Epithelial cell of esophagus (primary cell): ENCODE measurements at regions not wholly inside any gene's neighbourhood (a gene's known extent, or its start where the extent isn't known, plus 50 kb on each side); places are given as distances from the start of the nearest gene placed in this dataset.
"Not testable (repeated sequence)": the region's sequence is repeated elsewhere in the genome, so short reads cannot be mapped to it uniquely, and the experiment has no call there.

Experiments used
- DNase-seq: peaks from one replicate; pipeline ENCODE4 v3.0.0; 2010; ENCODE audit warnings: low read depth
- H3K4me3 ChIP-seq: 2 replicates; pipeline ENCODE4 v1.5.1; 2011; ENCODE audit warnings: mild to moderate bottlenecking, low read length, control low read depth
- TF ChIP-seq, protein P1 (sequence below): IDR thresholded peaks from 2 replicates; pipeline ENCODE4 v1.5.1; 2011; ENCODE audit warnings: low read depth, mild to moderate bottlenecking, low read length, control low read depth, inconsistent platforms; ENCODE audit not compliant: insufficient read depth; ENCODE audit errors: missing control alignments

DNA sequence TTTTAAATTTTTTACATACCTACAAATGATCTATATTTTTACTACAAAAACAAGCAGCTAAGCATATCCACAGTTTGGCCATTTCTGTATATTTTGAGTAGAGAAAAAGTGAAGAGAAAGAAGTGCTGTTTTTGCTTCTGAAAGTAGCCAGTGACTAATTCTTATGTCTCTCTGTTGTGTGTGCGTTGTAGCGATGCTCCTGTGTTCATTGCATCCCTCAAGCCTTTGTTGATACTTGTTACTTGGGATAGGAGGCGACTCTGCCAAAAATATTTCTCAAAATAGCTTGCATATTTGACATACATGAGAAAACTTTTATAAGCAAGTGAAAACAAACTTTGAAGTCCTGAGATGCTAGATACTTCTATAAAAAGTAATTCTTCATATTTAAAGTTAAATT, 714.1 kb downstream of the FSCB start:
- DNase-seq, result no peak
- no peak overlapping the region for H3K4me3 ChIP-seq
- TF ChIP-seq, protein P1, sequence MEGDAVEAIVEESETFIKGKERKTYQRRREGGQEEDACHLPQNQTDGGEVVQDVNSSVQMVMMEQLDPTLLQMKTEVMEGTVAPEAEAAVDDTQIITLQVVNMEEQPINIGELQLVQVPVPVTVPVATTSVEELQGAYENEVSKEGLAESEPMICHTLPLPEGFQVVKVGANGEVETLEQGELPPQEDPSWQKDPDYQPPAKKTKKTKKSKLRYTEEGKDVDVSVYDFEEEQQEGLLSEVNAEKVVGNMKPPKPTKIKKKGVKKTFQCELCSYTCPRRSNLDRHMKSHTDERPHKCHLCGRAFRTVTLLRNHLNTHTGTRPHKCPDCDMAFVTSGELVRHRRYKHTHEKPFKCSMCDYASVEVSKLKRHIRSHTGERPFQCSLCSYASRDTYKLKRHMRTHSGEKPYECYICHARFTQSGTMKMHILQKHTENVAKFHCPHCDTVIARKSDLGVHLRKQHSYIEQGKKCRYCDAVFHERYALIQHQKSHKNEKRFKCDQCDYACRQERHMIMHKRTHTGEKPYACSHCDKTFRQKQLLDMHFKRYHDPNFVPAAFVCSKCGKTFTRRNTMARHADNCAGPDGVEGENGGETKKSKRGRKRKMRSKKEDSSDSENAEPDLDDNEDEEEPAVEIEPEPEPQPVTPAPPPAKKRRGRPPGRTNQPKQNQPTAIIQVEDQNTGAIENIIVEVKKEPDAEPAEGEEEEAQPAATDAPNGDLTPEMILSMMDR, result no peak

DNA sequence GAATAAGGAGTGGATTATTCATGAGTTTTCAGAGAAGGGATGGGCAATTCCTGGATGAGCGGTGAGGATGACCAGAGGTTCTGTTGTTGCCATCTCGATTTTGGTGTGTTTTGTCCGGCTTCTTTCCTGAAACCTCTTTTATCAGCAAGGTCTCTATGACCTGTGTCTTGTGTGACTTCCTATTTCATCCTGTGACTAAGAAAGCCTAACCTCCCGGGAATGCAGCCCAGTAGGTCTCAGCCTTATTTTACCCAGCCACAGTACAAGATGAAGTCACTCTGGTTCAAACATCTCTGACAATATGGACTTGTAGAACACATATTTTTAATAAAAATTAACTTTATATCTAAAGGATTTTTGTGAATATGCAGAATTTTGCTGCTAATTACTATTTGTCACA, 716.4 kb downstream of the FSCB start:
- no peak overlapping the region for H3K4me3 ChIP-seq
- peak; percentile 5 for DNase-seq
- TF ChIP-seq, protein P1, result no peak

DNA sequence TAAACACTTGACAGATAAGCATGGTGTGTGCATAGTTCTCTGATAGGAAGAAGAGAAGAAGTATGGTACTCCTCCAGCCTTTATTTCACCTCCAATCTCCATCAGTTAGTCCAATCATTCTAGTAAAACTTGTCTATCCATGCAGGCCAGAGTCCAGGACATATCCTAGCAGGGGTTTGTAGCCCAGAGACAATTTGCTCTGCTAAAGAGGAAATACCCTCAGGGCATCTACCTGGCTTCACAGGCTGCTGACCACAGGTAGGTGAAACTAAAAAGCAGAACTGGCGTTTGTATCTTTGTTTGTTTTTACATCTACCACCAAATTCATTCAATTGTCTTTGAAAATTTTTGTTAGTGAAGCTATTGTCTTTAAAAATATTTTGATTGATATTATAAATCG, 717.6 kb downstream of the FSCB start:
- no peak overlapping the region for H3K4me3 ChIP-seq
- TF ChIP-seq, protein P1, result no peak
- no peak for DNase-seq

DNA sequence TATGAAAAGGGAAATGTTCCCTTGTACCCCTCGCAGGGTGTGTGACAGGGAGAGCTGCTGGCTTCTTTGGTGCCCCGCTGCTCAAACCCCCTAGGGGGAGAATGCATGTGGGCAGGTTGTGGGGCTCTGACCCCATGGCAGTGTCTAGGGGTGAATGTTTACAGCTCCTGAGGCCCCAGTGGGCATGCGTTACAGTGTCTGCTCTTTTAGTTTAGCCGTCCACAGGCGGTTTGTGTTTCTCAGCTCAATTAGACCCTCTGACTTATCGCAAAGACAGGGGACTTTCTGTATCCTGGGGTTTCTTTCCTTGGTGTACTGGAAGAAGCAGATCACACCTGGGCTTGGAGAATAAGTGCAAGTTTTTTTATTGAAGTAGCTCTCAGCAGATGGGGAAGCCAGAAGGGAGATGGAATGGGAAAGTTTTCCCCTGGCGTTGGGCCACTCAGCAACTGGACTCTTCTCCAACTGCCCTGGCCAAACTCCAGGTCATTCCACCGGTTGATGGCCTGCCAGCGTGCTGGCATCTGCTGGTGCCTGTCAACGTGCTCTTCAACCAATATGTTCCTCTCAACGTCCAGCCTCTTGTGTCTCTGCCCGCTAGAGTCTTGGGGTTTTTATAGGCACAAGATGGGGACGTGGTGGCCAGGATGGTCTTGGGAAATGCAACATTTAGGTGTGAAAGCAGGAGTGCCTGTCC, 720.9 kb downstream of the FSCB start:
- H3K4me3 ChIP-seq, result no peak overlapping the region
- TF ChIP-seq, protein P1, result no peak
- DNase-seq, result no peak

DNA sequence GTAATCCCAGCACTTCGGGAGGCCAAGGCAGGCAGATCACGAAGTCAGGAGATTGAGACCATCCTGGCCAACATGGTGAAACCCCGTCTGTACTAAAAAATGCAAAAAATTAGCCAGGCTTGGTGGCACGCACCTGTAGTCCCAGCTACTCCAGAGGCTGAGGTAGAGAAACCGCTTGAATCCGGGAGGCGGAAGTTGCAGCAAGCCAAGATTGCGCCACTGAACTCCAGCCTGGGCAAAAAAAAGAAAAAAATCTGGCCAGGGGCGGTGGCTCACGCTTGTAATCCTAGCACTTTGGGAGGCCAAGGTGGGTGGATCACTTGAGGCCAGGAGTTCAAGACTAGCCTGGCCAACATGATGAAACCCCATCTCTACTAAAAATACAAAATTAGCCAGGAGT, 722.7 kb downstream of the FSCB start:
- H3K4me3 ChIP-seq, DNase-seq: not testable (repeated sequence)

DNA sequence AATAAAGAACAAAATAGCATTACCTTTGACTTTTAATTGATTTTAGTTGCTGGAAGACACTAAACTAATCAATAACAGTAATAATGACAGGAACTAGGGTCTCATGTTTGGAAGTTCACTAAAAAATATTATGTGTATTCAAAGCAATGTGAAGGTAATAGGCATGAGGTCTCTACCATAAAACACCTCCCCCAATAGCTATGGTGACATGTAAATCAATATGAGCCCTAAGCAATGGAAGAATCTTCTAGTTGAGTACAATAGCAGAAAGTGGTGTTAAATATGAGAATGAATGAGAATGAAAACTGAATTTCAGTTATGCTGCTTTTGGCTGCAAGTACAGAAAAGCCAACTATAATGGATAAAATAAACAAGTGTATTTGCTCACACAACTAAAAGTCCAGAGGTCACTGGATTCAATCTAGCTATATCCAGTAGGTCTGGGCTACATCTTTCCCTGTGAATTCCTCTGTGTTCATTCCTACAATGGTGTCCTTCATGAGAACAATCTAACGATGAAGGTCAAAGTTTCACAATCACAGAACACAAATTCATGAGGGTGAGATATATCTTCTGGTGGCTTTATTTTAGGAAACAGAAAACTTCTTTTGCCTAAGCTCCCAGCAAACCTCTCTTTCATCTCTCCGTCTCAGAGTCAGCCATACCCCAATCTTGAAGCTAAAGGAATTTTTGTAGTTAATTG, 728.0 kb downstream of the FSCB start:
- TF ChIP-seq, protein P1, result no peak
- no peak overlapping the region for H3K4me3 ChIP-seq
- DNase-seq, result no peak

DNA sequence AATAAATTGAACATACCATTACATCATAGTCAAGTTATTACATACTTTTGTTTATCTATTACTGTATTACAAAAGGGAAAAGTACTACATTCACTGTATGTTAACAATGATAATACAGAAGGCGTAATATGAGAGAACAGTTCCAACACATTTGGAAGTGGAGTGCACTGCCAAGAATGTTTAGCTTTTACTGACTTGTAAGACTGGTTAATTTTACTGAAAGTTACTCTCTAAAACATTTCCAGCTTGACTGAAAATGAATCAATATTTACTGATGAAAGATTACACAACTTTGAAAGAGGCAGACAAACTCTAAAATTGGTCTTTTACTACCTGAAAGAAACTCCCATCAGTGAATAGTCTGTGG, 728.5 kb downstream of the FSCB start:
- H3K4me3 ChIP-seq, result no peak overlapping the region
- DNase-seq, result no peak
- TF ChIP-seq, protein P1, result no peak
